Neuron (in vitro differentiated cells): ENCODE measurements at regions not wholly inside any gene's neighbourhood (a gene's known extent, or its start where the extent isn't known, plus 50 kb on each side); places are given as distances from the start of the nearest gene placed in this dataset.
"Not testable (repeated sequence)": the region's sequence is repeated elsewhere in the genome, so short reads cannot be mapped to it uniquely, and the experiment has no call there.

Experiments
- H2AFZ ChIP-seq: one replicate; pipeline ENCODE4 v1.6.1; 2013; ENCODE audit warnings: low read depth, mild to moderate bottlenecking, inconsistent platforms, low read length, moderate library complexity
- H3K27me3 ChIP-seq: one replicate; pipeline ENCODE4 v1.6.1; 2013; ENCODE audit warnings: low read length; ENCODE audit not compliant: insufficient read depth
- H3K36me3 ChIP-seq: one replicate; pipeline ENCODE4 v1.6.1; 2013; ENCODE audit warnings: low read length; ENCODE audit not compliant: insufficient read depth
- H3K4me1 ChIP-seq: one replicate; pipeline ENCODE4 v1.6.1; 2013; ENCODE audit warnings: low read length; ENCODE audit not compliant: insufficient read depth
- H3K4me3 ChIP-seq: 2 replicates; pipeline ENCODE4 v1.5.1; 2013; ENCODE audit warnings: mild to moderate bottlenecking, low read length, moderate library complexity
- H3K9me3 ChIP-seq: one replicate; pipeline ENCODE4 v1.6.1; 2013; ENCODE audit warnings: low read length

- no peaks in the 10 kb centered on the region for H3K4me1 ChIP-seq
- no peaks in the 10 kb centered on the region for H3K36me3 ChIP-seq
- no peaks in the 10 kb centered on the region for H3K27me3 ChIP-seq
Measured at GRCh38 chr10:55837273-55837672, 523.8 kb downstream of the ZWINT start.

GRCh38 chr10:55822096-55822495 is 539.0 kb downstream of the ZWINT start:
- H3K4me1 ChIP-seq, result no peaks in the 10 kb centered on the region
- H3K4me3 ChIP-seq, result no peak overlapping the region
- no peaks in the 10 kb centered on the region for H3K9me3 ChIP-seq
- no peak overlapping the region for H2AFZ ChIP-seq
- no peaks in the 10 kb centered on the region for H3K36me3 ChIP-seq
- no peaks in the 10 kb centered on the region for H3K27me3 ChIP-seq

More at GRCh38 chr10:55837273-55837672, 523.8 kb downstream of the ZWINT start:
- Histone ChIP-seq H3K4me3 (no peak overlapping the region), H3K9me3 (no peaks in the 10 kb centered on the region), H2AFZ (no peak overlapping the region)

DNA sequence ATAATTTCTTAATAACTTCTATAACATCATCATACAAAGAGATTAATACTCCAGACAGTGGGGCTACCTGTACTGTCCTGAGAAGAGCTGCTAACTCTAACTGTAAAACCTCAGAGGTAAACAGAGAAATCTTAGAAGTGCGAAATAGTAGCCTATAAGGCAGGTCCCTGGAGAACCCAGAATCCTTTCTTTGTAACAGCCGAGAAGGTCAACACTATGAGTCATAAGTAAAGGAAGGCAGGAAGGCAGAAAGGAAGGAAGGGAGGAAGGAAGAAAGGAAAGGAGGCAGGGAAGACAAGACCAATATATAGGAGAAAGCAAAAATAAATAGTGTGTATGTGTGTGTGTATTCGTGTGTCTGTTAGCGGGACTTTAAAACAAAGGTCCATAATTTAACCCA is 540.6 kb downstream of the ZWINT start:
- H3K4me3 ChIP-seq, result no peak overlapping the region
- H3K4me1 ChIP-seq, result no peaks in the 10 kb centered on the region
- H3K27me3 ChIP-seq, result no peaks in the 10 kb centered on the region
- H3K9me3 ChIP-seq, result no peaks in the 10 kb centered on the region
- H3K36me3 ChIP-seq, result no peaks in the 10 kb centered on the region
- no peak overlapping the region for H2AFZ ChIP-seq

DNA sequence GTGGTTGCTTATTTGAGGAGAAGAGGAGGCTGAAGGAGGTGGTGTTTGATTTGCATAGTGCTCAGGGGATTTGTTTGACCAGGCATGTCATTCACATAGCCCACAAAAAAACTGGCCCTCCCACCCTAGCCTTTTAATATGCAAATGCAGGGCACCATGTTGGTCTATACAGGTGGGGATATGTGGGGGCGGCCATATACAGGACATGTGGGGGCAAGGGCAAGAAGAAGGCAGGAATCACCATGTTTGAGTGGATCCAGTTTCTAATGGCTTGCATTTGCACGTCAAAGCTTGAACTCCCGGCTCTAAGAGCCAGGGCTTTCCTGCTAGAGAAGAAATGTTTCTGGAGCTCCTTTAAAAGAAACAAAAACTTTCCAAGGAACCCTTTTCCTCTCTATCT is 541.0 kb downstream of the ZWINT start:
- Histone ChIP-seq H3K36me3 (no peaks in the 10 kb centered on the region), H3K27me3 (no peaks in the 10 kb centered on the region), H3K4me3 (no peak overlapping the region), H3K9me3 (no peaks in the 10 kb centered on the region), H3K4me1 (no peaks in the 10 kb centered on the region), H2AFZ (no peak overlapping the region)

- no peak overlapping the region for H2AFZ ChIP-seq
- no peaks in the 10 kb centered on the region for H3K4me1 ChIP-seq
- no peaks in the 10 kb centered on the region for H3K36me3 ChIP-seq
- H3K9me3 ChIP-seq, result no peaks in the 10 kb centered on the region
- H3K27me3 ChIP-seq, result no peaks in the 10 kb centered on the region
- H3K4me3 ChIP-seq, result no peak overlapping the region
Measured at GRCh38 chr10:55813451-55814170, 547.4 kb downstream of the ZWINT start.

DNA sequence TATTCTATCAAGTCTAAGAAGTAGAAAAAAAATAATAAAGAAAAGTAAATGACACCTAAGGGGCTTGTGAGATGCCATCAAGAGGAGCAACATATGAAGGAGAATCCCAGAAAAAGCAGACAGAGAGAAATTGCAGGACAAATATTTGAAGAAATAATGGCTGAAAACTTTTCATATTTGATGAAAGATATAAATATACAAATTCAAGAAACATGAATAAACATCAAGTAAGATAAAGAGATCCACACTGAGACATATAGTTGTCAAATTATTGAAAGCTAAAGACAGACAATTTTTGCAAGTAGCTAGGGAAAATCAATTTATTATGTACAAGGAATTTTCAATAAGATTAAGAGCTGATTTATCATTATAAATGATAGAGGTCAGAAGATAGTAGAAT is 558.0 kb downstream of the ZWINT start:
- H3K4me3 ChIP-seq, result no peak overlapping the region
- H3K27me3 ChIP-seq, result no peaks in the 10 kb centered on the region
- H3K36me3 ChIP-seq, result no peaks in the 10 kb centered on the region
- H2AFZ ChIP-seq, result no peak overlapping the region
- no peaks in the 10 kb centered on the region for H3K9me3 ChIP-seq
- H3K4me1 ChIP-seq, result no peaks in the 10 kb centered on the region

- Histone ChIP-seq H3K36me3 (no peaks in the 10 kb centered on the region), H3K4me3 (no peak overlapping the region), H3K4me1 (no peaks in the 10 kb centered on the region), H2AFZ (no peak overlapping the region), H3K27me3 (no peaks in the 10 kb centered on the region), H3K9me3 (no peaks in the 10 kb centered on the region)
Measured at GRCh38 chr10:55801353-55801661, 559.8 kb downstream of the ZWINT start.

- Histone ChIP-seq H3K9me3 (no peaks in the 10 kb centered on the region), H3K36me3 (no peaks in the 10 kb centered on the region), H3K4me1 (no peaks in the 10 kb centered on the region), H3K27me3 (no peaks in the 10 kb centered on the region), H2AFZ (no peak overlapping the region), H3K4me3 (no peak overlapping the region)
Measured at GRCh38 chr10:55800602-55801352, 560.3 kb downstream of the ZWINT start.

- Histone ChIP-seq H3K36me3 (no peaks in the 10 kb centered on the region), H3K27me3 (no peaks in the 10 kb centered on the region), H3K4me1 (no peaks in the 10 kb centered on the region), H3K4me3 (no peak overlapping the region), H2AFZ (no peak overlapping the region), H3K9me3 (no peaks in the 10 kb centered on the region)
Measured at GRCh38 chr10:55793024-55793423, 568.0 kb downstream of the ZWINT start.

- not testable (repeated sequence) for H3K27me3 ChIP-seq, H3K4me1 ChIP-seq, H2AFZ ChIP-seq, H3K4me3 ChIP-seq, H3K9me3 ChIP-seq, H3K36me3 ChIP-seq
Measured at GRCh38 chr10:55790276-55790675, 570.8 kb downstream of the ZWINT start.

DNA sequence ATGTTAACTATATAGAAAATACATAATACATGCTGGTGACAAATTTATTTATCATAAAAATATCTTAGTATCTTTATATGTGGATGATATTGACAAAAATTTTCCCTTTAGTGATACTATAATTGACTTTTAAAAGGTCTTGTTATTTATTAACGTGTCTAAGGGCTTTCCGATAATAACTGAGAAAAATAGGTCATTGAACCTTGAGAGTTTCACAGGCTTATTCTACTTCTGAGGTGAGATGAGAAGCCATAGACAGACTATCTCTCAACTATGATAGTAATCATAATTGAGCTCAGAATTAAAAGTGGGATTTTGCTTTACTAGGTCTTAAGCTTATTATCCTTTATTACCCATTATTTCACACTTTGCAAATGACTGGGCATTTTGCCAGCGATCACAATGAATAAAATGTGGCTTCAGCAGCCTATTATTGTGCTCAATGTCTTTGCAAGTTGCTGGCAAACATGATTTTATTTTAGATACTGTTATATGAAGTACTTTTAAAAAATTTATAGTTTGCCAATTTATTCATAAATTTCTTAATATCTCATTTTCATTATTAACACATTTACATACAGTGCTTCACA is 574.5 kb downstream of the ZWINT start:
- Histone ChIP-seq H3K4me1 (no peaks in the 10 kb centered on the region), H3K9me3 (no peaks in the 10 kb centered on the region), H3K27me3 (no peaks in the 10 kb centered on the region), H3K4me3 (no peak overlapping the region), H2AFZ (no peak overlapping the region), H3K36me3 (no peaks in the 10 kb centered on the region)

GRCh38 chr10:55782181-55782580 is 578.9 kb downstream of the ZWINT start:
- Histone ChIP-seq H3K4me3 (no peak overlapping the region), H3K27me3 (no peaks in the 10 kb centered on the region), H3K9me3 (no peaks in the 10 kb centered on the region), H2AFZ (no peak overlapping the region), H3K4me1 (no peaks in the 10 kb centered on the region), H3K36me3 (no peaks in the 10 kb centered on the region)

- Histone ChIP-seq H3K4me3 (no peak overlapping the region), H3K36me3 (no peaks in the 10 kb centered on the region), H3K4me1 (no peaks in the 10 kb centered on the region), H3K27me3 (no peaks in the 10 kb centered on the region), H2AFZ (no peak overlapping the region), H3K9me3 (no peaks in the 10 kb centered on the region)
Measured at GRCh38 chr10:55766212-55766611, 594.8 kb downstream of the ZWINT start.
